ENCODE measurements at regions not wholly inside any gene's neighbourhood (a gene's known extent, or its start where the extent isn't known, plus 50 kb on each side); places are given as distances from the start of the nearest gene placed in this dataset.

GRCh38 chr5:159772698-159773061 is 143.6 kb upstream of the ADRA1B start:
- 72% methylated on average over 6 of the region's 6 CpGs for WGBS
- H3K27ac ChIP-seq: peak overlapping the region in 1 of 2 donors; percentile 27
- peak overlapping the region in 1 of 2 donors; percentile 27 for H3K4me3 ChIP-seq
- peaks cover 3% of the 10 kb centered on the region for H3K27me3 ChIP-seq (replicated peaks; ENCODE audit: insufficient read depth)
- intact Hi-C loops (cut with DNase I): no loop called here
- no peaks in the 10 kb centered on the region for H3K9me3 ChIP-seq
- H3K36me3 ChIP-seq: no peaks in the 10 kb centered on the region
- TF ChIP-seq POLR2A (IDR thresholded peaks at IDR 0.05) (no peak), POLR2AphosphoS5 (IDR thresholded peaks at IDR 0.05) (no peak), CTCF (IDR thresholded peaks at IDR 0.05) (no peak)
- H3K4me1 ChIP-seq (replicated peaks): no peaks in the 10 kb centered on the region
- no peak for DNase-seq (ENCODE audit: low spot score)

- Histone ChIP-seq H3K4me1 (replicated peaks) (no peaks in the 10 kb centered on the region), H3K27ac (peak overlapping the region; percentile 27 to 40), H3K27me3 (replicated peaks; ENCODE audit: insufficient read depth) (peaks cover 3% of the 10 kb centered on the region), H3K36me3 (no peaks in the 10 kb centered on the region), H3K4me3 (peak overlapping the region; percentile 20 to 27), H3K9me3 (no peaks in the 10 kb centered on the region)
- intact Hi-C loops (cut with DNase I): no loop called here
- DNase-seq (ENCODE audit: low spot score): peak; percentile 20
- TF ChIP-seq POLR2A (IDR thresholded peaks at IDR 0.05) (no peak), POLR2AphosphoS5 (IDR thresholded peaks at IDR 0.05) (peak; percentile 29), CTCF (IDR thresholded peaks at IDR 0.05) (peak in 1 of 4 experiments; percentile 11)
- 3% methylated on average over 66 of the region's 71 CpGs for WGBS
Measured at GRCh38 chr5:159773062-159773924, 143.0 kb upstream of the ADRA1B start.

- intact Hi-C loops (cut with DNase I): no loop called here
- 87% methylated on average over 9 of the region's 9 CpGs for WGBS
- Histone ChIP-seq H3K4me1 (replicated peaks) (no peaks in the 10 kb centered on the region), H3K27me3 (replicated peaks; ENCODE audit: insufficient read depth) (peaks cover 3% of the 10 kb centered on the region), H3K36me3 (no peaks in the 10 kb centered on the region), H3K4me3 (no peak overlapping the region), H3K9me3 (no peaks in the 10 kb centered on the region), H3K27ac (no peak overlapping the region)
- no peak for DNase-seq (ENCODE audit: low spot score)
- TF ChIP-seq POLR2AphosphoS5 (IDR thresholded peaks at IDR 0.05): no peak
- no peak for TF ChIP-seq POLR2A (IDR thresholded peaks at IDR 0.05)
- no peak for TF ChIP-seq CTCF (IDR thresholded peaks at IDR 0.05)
Measured at GRCh38 chr5:159774476-159775031, 141.7 kb upstream of the ADRA1B start.

- intact Hi-C loops (cut with DNase I): no loop called here
- H3K27me3 ChIP-seq (replicated peaks; ENCODE audit: insufficient read depth): no peaks in the 10 kb centered on the region
- no peak overlapping the region for H3K27ac ChIP-seq
- H3K36me3 ChIP-seq: no peaks in the 10 kb centered on the region
- H3K4me3 ChIP-seq: no peak overlapping the region
- H3K9me3 ChIP-seq: no peaks in the 10 kb centered on the region
- no peak for TF ChIP-seq CTCF (IDR thresholded peaks at IDR 0.05)
- no peak for TF ChIP-seq POLR2A (IDR thresholded peaks at IDR 0.05)
- TF ChIP-seq POLR2AphosphoS5 (IDR thresholded peaks at IDR 0.05): no peak
- 79% methylated on average over 3 of the region's 3 CpGs for WGBS
- no peaks in the 10 kb centered on the region for H3K4me1 ChIP-seq (replicated peaks)
- no peak for DNase-seq (ENCODE audit: low spot score)
Measured at GRCh38 chr5:159775890-159776289, 140.4 kb upstream of the ADRA1B start.
